Keratinocyte (primary cell): ENCODE measurements at regions not wholly inside any gene's neighbourhood (a gene's known extent, or its start where the extent isn't known, plus 50 kb on each side); places are given as distances from the start of the nearest gene placed in this dataset.

Experiments used
- DNase-seq: peaks from one replicate; pipeline ENCODE4 v3.0.0-alpha.2; 2011; ENCODE audit warnings: low read depth, missing footprints, low spot score
- FAIRE-seq: peaks from 2 replicates; lab custom pipeline; 2011; peaks lifted over from hg19 to GRCh38; lab: Jason Lieb, UNC
- H2AFZ ChIP-seq: 2 replicates; pipeline ENCODE4 v1.6.0; 2012; ENCODE audit warnings: low read length, control low read depth, inconsistent platforms; ENCODE audit not compliant: control insufficient read depth
- H3K27ac ChIP-seq: 2 replicates; pipeline ENCODE4 v1.5.1; 2011; ENCODE audit warnings: low read length; ENCODE audit not compliant: control insufficient read depth, insufficient read depth
- H3K27me3 ChIP-seq: 3 replicates; pipeline ENCODE4 v1.6.0; 2011; ENCODE audit warnings: low read length; ENCODE audit not compliant: control insufficient read depth, insufficient read depth; ENCODE audit errors: extremely low read depth
- H3K36me3 ChIP-seq, 2 experiments: 2 replicates in 1 of 2; 3 replicates in 1 of 2; pipeline ENCODE4 v1.5.1; 2011; ENCODE audit warnings: low read length in 2 of 2, mild to moderate bottlenecking in 1 of 2; ENCODE audit not compliant: control insufficient read depth in 2 of 2, insufficient read depth in 2 of 2; ENCODE audit errors: extremely low read depth in 1 of 2
- H3K4me1 ChIP-seq: 3 replicates; pipeline ENCODE4 v1.5.1; 2011; ENCODE audit warnings: low read length; ENCODE audit not compliant: control insufficient read depth, insufficient read depth; ENCODE audit errors: extremely low read depth
- H3K4me2 ChIP-seq: 3 replicates; pipeline ENCODE4 v1.6.0; 2011; ENCODE audit warnings: low read depth, low read length; ENCODE audit not compliant: control insufficient read depth, insufficient read depth; ENCODE audit errors: extremely low read depth
- H3K4me3 ChIP-seq, 3 experiments: fragments of 200-600 bp in 1 of 3; sonication (generic) in 1 of 3; 2 replicates in 2 of 3; 3 replicates in 1 of 3; pipeline ENCODE4 v1.5.1; 2011 to 2016; ENCODE audit warnings: low read length in 3 of 3, mild to moderate bottlenecking in 3 of 3, control low read depth in 2 of 3, inconsistent platforms in 1 of 3, low read depth in 1 of 3, mixed read lengths in 1 of 3, mixed run types in 1 of 3, moderate library complexity in 1 of 3; ENCODE audit not compliant: control insufficient read depth in 2 of 3, insufficient read depth in 2 of 3; ENCODE audit errors: extremely low read depth in 1 of 3
- H3K79me2 ChIP-seq: 2 replicates; pipeline ENCODE4 v1.6.0; 2012; ENCODE audit warnings: low read length; ENCODE audit not compliant: control insufficient read depth, insufficient read depth
- H3K9ac ChIP-seq: 3 replicates; pipeline ENCODE4 v1.6.0; 2011; ENCODE audit warnings: low read length; ENCODE audit not compliant: control insufficient read depth, insufficient read depth; ENCODE audit errors: extremely low read depth
- H3K9me1 ChIP-seq: 3 replicates; pipeline ENCODE4 v1.6.0; 2011; ENCODE audit warnings: low read length; ENCODE audit not compliant: control insufficient read depth, insufficient read depth; ENCODE audit errors: extremely low read depth
- H3K9me3 ChIP-seq: 2 replicates; pipeline ENCODE4 v1.5.1; 2012; ENCODE audit warnings: low read depth, low read length; ENCODE audit not compliant: control insufficient read depth
- H4K20me1 ChIP-seq: 3 replicates; pipeline ENCODE4 v1.6.0; 2011; ENCODE audit warnings: low read length; ENCODE audit not compliant: control insufficient read depth, insufficient read depth; ENCODE audit errors: extremely low read depth
- CTCF ChIP-seq, 3 experiments: IDR thresholded peaks in 1 of 3; conservative IDR thresholded peaks in 1 of 3; optimal IDR thresholded peaks in 1 of 3; 2 replicates in 2 of 3; 3 replicates in 1 of 3; pipeline versions ENCODE3 to v1.5.1; 2011; ENCODE audit warnings: low read length in 3 of 3, mild to moderate bottlenecking in 3 of 3, moderate library complexity in 2 of 3, control low read depth in 1 of 3, inconsistent platforms in 1 of 3; ENCODE audit not compliant: insufficient read depth in 2 of 3; ENCODE audit errors: extremely low read depth in 1 of 3
- EZH2 ChIP-seq: IDR thresholded peaks from one replicate; pipeline ENCODE4 v1.6.1; 2012; ENCODE audit warnings: inconsistent platforms, mild to moderate bottlenecking, low read length, moderate library complexity
- dilution Hi-C: fragments of 300-500 bp; cut with MboI; formaldehyde crosslinking; loops from one replicate; pipeline ENCODE4 v1.7.0; 2020; ENCODE audit warnings: low sequenced_read_pairs; ENCODE audit not compliant: extremely low pct_ligation_motif_present

- Histone ChIP-seq H3K4me3 (no peak overlapping the region), H3K9me3 (no peaks in the 10 kb centered on the region), H3K4me1 (no peaks in the 10 kb centered on the region), H4K20me1 (no peaks in the 10 kb centered on the region), H3K9ac (no peak overlapping the region), H3K9me1 (no peaks in the 10 kb centered on the region), H3K27me3 (no peaks in the 10 kb centered on the region), H3K27ac (no peak overlapping the region), H3K79me2 (no peaks in the 10 kb centered on the region), H3K36me3 (no peaks in the 10 kb centered on the region), H2AFZ (no peak overlapping the region), H3K4me2 (no peak overlapping the region)
- TF ChIP-seq CTCF (optimal IDR thresholded peaks at IDR 0.05 in 1 of 3, IDR thresholded peaks at IDR 0.05 in 1 of 3, conservative IDR thresholded peaks at IDR 0.05 in 1 of 3; ENCODE audit: extremely low read depth in 1 of 3, insufficient read depth in 2 of 3, low read length in 3 of 3) (no peak), EZH2 (no peak)
- DNase-seq: no peak
- dilution Hi-C loops: no loop called here
- FAIRE-seq: no peak
Observed at GRCh38 chr9:88754886-88755285, 219.9 kb downstream of the NXNL2 start.

GRCh38 chr9:88757406-88758010 lies 222.5 kb downstream of the NXNL2 start:
- Histone ChIP-seq H3K4me1 (no peaks in the 10 kb centered on the region), H3K9ac (no peak overlapping the region), H4K20me1 (no peaks in the 10 kb centered on the region), H3K79me2 (no peaks in the 10 kb centered on the region), H3K4me2 (no peak overlapping the region), H2AFZ (no peak overlapping the region), H3K9me3 (no peaks in the 10 kb centered on the region), H3K9me1 (no peaks in the 10 kb centered on the region), H3K27ac (no peak overlapping the region), H3K4me3 (no peak overlapping the region), H3K36me3 (no peaks in the 10 kb centered on the region), H3K27me3 (no peaks in the 10 kb centered on the region)
- DNase-seq (no peak), FAIRE-seq (no peak)
- dilution Hi-C loops: no loop called here
- TF ChIP-seq EZH2 (no peak), CTCF (optimal IDR thresholded peaks at IDR 0.05 in 1 of 3, IDR thresholded peaks at IDR 0.05 in 1 of 3, conservative IDR thresholded peaks at IDR 0.05 in 1 of 3; ENCODE audit: extremely low read depth in 1 of 3, insufficient read depth in 2 of 3, low read length in 3 of 3) (no peak)
